ENCODE measurements at regions not wholly inside any gene's neighbourhood (a gene's known extent, or its start where the extent isn't known, plus 50 kb on each side); places are given as distances from the start of the nearest gene placed in this dataset.

DNA sequence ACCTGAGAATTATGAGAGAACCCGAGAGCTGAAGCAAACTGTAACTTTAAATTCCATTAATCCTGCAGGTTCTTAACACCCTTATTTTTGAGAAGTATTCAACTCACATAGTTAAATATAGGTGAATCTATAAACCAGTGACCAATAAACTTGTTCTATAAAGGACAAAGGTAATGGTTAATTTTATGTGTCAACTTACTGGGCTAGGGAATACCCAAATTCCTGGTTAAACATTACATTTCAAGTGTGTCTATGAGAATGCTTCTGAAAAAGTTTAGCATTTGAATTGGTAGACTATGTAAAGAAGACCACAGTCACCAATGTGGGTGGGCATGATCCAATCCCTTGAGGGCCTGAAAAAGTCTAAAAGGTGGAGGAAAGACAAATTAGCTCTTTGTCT lies 99.1 kb downstream of the KCNJ2 start:
- no peak for DNase-seq
- no peaks in the 10 kb centered on the region for H3K4me1 ChIP-seq (ENCODE audit: insufficient read depth, low read length)
- Mint-ChIP-seq H3K36me3 (no peaks in the 10 kb centered on the region), H3K4me1 (no peaks in the 10 kb centered on the region), H3K4me3 (no peak overlapping the region), H3K27me3 (no peaks in the 10 kb centered on the region), H3K9me3 (peaks cover 0 to 4% (median 0%) of the 10 kb centered on the region in 5 donors), H3K27ac (no peak overlapping the region)
- ChIA-PET POLR2A (no interaction called here), CTCF (interaction anchor here (1.5 kb wide), 1 partner anchor 11 kb away, joined by 3 read pairs; no protein-coding TSS in a partner anchor)
- no peaks in the 10 kb centered on the region for H3K27me3 ChIP-seq (ENCODE audit: insufficient read depth, low read length, poor library complexity, severe bottlenecking)
- no peaks in the 10 kb centered on the region for H3K36me3 ChIP-seq (ENCODE audit: insufficient read depth, low read length)
- H3K27ac ChIP-seq (ENCODE audit: low read depth, low read length) = no peak overlapping the region
- no peak overlapping the region for H3K4me3 ChIP-seq (ENCODE audit: low read length)
- no peaks in the 10 kb centered on the region for H3K9me3 ChIP-seq (ENCODE audit: low read length)

GRCh38 chr17:70270554-70270953 lies 101.2 kb downstream of the KCNJ2 start:
- DNase-seq = no peak
- Histone ChIP-seq H3K36me3 (ENCODE audit: insufficient read depth, low read length) (no peaks in the 10 kb centered on the region), H3K27ac (ENCODE audit: low read depth, low read length) (no peak overlapping the region), H3K27me3 (ENCODE audit: insufficient read depth, low read length, poor library complexity, severe bottlenecking) (no peaks in the 10 kb centered on the region), H3K4me3 (ENCODE audit: low read length) (no peak overlapping the region), H3K4me1 (ENCODE audit: insufficient read depth, low read length) (no peaks in the 10 kb centered on the region), H3K9me3 (ENCODE audit: low read length) (no peaks in the 10 kb centered on the region)
- H3K27ac Mint-ChIP-seq = no peak overlapping the region
- no peaks in the 10 kb centered on the region for H3K27me3 Mint-ChIP-seq
- no peak overlapping the region for H3K4me3 Mint-ChIP-seq
- no peaks in the 10 kb centered on the region for H3K4me1 Mint-ChIP-seq
- ChIA-PET POLR2A (no interaction called here), CTCF (no interaction called here)
- H3K36me3 Mint-ChIP-seq = no peaks in the 10 kb centered on the region
- peaks cover 0 to 7% (median 0%) of the 10 kb centered on the region in 5 donors for H3K9me3 Mint-ChIP-seq

- ChIA-PET CTCF (no interaction called here), POLR2A (no interaction called here)
- Histone ChIP-seq H3K27me3 (ENCODE audit: insufficient read depth, low read length, poor library complexity, severe bottlenecking) (no peaks in the 10 kb centered on the region), H3K9me3 (ENCODE audit: low read length) (no peaks in the 10 kb centered on the region), H3K36me3 (ENCODE audit: insufficient read depth, low read length) (no peaks in the 10 kb centered on the region), H3K4me1 (ENCODE audit: insufficient read depth, low read length) (no peaks in the 10 kb centered on the region), H3K27ac (ENCODE audit: low read depth, low read length) (no peak overlapping the region), H3K4me3 (ENCODE audit: low read length) (no peak overlapping the region)
- no peaks in the 10 kb centered on the region for H3K4me1 Mint-ChIP-seq
- no peak for DNase-seq
- H3K27me3 Mint-ChIP-seq = no peaks in the 10 kb centered on the region
- peaks cover 0 to 9% (median 0%) of the 10 kb centered on the region in 5 donors for H3K9me3 Mint-ChIP-seq
- no peaks in the 10 kb centered on the region for H3K36me3 Mint-ChIP-seq
- H3K27ac Mint-ChIP-seq = no peak overlapping the region
- H3K4me3 Mint-ChIP-seq = no peak overlapping the region
Measured at GRCh38 chr17:70271200-70271599, 101.9 kb downstream of the KCNJ2 start.

DNA sequence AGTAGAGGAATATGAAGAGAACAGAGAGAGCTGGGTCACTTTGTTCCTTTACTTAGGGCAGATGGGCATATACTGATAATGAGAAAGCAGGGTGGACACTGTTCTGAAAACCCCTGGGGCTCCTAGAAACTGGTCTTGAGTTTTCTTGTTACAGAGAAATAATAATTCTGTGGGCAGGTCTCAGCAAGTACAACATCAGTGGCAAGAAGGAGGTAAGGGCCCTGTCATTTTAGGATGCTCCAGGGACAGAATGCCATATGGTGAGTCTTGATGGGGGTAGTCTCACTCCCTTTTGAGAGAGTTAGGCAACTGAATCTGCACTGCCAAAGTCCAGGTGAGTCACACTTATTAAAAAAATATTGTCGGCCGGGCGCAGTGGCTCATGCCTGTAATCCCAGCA lies 102.3 kb downstream of the KCNJ2 start:
- Mint-ChIP-seq H3K36me3 (no peaks in the 10 kb centered on the region), H3K4me3 (no peak overlapping the region), H3K27me3 (no peaks in the 10 kb centered on the region), H3K4me1 (no peaks in the 10 kb centered on the region), H3K9me3 (peaks cover 0 to 9% (median 0%) of the 10 kb centered on the region in 5 donors), H3K27ac (no peak overlapping the region)
- no peaks in the 10 kb centered on the region for H3K4me1 ChIP-seq (ENCODE audit: insufficient read depth, low read length)
- DNase-seq = no peak
- CTCF ChIA-PET = no interaction called here
- POLR2A ChIA-PET = no interaction called here
- H3K4me3 ChIP-seq (ENCODE audit: low read length) = no peak overlapping the region
- no peaks in the 10 kb centered on the region for H3K9me3 ChIP-seq (ENCODE audit: low read length)
- no peaks in the 10 kb centered on the region for H3K36me3 ChIP-seq (ENCODE audit: insufficient read depth, low read length)
- H3K27ac ChIP-seq (ENCODE audit: low read depth, low read length) = no peak overlapping the region
- H3K27me3 ChIP-seq (ENCODE audit: insufficient read depth, low read length, poor library complexity, severe bottlenecking) = no peaks in the 10 kb centered on the region

GRCh38 chr17:70274255-70274654 lies 104.9 kb downstream of the KCNJ2 start:
- H3K4me1 Mint-ChIP-seq = no peaks in the 10 kb centered on the region
- POLR2A ChIA-PET = no interaction called here

DNA sequence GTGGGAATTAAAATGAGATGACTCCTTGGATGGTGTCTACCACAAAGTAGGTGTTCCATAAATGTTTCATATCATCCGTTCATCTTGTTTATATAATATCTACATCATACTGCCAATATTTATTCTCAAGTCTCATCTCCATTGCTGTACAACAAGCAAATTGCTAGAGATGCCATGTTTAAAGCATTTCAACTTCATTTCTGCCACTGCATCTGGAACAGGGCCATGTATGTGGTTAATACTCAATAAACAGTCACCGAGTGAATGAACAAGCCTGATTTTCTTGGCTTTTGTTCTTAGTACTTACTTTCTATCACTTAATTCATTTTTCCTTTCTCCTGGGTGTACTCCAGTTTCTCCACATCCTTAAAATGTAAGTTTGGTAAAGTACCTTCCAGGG lies 107.6 kb downstream of the KCNJ2 start:
- H3K36me3 Mint-ChIP-seq = no peaks in the 10 kb centered on the region
- CTCF ChIA-PET = no interaction called here

More at GRCh38 chr17:70274255-70274654, 104.9 kb downstream of the KCNJ2 start:
- Mint-ChIP-seq H3K36me3 (no peaks in the 10 kb centered on the region), H3K9me3 (peaks cover 0 to 6% (median 0%) of the 10 kb centered on the region in 5 donors), H3K27ac (no peak overlapping the region), H3K4me3 (no peak overlapping the region), H3K27me3 (no peaks in the 10 kb centered on the region)
- no peak for DNase-seq
- Histone ChIP-seq H3K27ac (ENCODE audit: low read depth, low read length) (no peak overlapping the region), H3K4me1 (ENCODE audit: insufficient read depth, low read length) (no peaks in the 10 kb centered on the region), H3K36me3 (ENCODE audit: insufficient read depth, low read length) (no peaks in the 10 kb centered on the region), H3K27me3 (ENCODE audit: insufficient read depth, low read length, poor library complexity, severe bottlenecking) (no peaks in the 10 kb centered on the region), H3K9me3 (ENCODE audit: low read length) (no peaks in the 10 kb centered on the region), H3K4me3 (ENCODE audit: low read length) (no peak overlapping the region)
- CTCF ChIA-PET = no interaction called here

DNA sequence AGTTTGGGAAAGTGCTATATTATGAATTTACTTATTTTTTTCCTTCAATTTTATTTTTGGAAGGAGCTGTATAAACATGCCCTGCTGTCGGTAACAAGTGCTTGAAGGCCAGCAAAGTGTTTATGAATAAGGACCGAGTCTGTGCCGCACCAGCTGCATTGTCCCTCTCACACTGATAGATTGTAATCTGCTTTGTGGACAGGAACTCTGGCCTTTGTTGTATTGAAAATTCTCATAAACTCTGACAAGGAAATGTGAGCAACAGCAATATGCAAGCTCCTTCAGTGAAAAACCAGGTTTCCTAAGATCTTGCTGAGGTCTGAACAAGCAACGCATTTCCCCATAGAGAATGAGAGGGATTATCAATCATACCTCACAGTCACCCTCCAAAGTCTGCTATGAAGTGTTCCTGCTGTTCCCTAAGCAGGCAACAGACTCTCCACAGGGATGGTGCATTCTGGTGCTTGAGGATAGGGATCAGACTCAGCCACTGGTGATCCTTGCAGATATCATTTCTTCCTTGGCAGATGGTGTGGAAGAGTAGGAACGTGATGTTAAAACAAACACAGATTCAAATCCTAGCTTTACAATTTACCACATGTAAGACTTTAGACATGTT lies 109.6 kb downstream of the KCNJ2 start:
- Histone ChIP-seq H3K4me1 (ENCODE audit: insufficient read depth, low read length) (no peaks in the 10 kb centered on the region), H3K27ac (ENCODE audit: low read depth, low read length) (no peak overlapping the region), H3K4me3 (ENCODE audit: low read length) (no peak overlapping the region), H3K36me3 (ENCODE audit: insufficient read depth, low read length) (no peaks in the 10 kb centered on the region), H3K27me3 (ENCODE audit: insufficient read depth, low read length, poor library complexity, severe bottlenecking) (no peaks in the 10 kb centered on the region), H3K9me3 (ENCODE audit: low read length) (no peaks in the 10 kb centered on the region)
- no peak overlapping the region for H3K4me3 Mint-ChIP-seq
- no peaks in the 10 kb centered on the region for H3K27me3 Mint-ChIP-seq
- no peak for DNase-seq
- ChIA-PET POLR2A (no interaction called here), CTCF (interaction anchor here (1.6 kb wide), 1 partner anchor 10 kb away, joined by 3 read pairs; no protein-coding TSS in a partner anchor)
- no peaks in the 10 kb centered on the region for H3K4me1 Mint-ChIP-seq
- peaks cover 0 to 5% (median 0%) of the 10 kb centered on the region in 5 donors for H3K9me3 Mint-ChIP-seq
- H3K27ac Mint-ChIP-seq = no peak overlapping the region
- no peaks in the 10 kb centered on the region for H3K36me3 Mint-ChIP-seq

More for the DNA sequence above, 107.6 kb downstream of the KCNJ2 start:
- Histone ChIP-seq H3K4me1 (ENCODE audit: insufficient read depth, low read length) (no peaks in the 10 kb centered on the region), H3K36me3 (ENCODE audit: insufficient read depth, low read length) (no peaks in the 10 kb centered on the region), H3K4me3 (ENCODE audit: low read length) (no peak overlapping the region), H3K27me3 (ENCODE audit: insufficient read depth, low read length, poor library complexity, severe bottlenecking) (no peaks in the 10 kb centered on the region), H3K27ac (ENCODE audit: low read depth, low read length) (no peak overlapping the region), H3K9me3 (ENCODE audit: low read length) (no peaks in the 10 kb centered on the region)
- no peak overlapping the region for H3K4me3 Mint-ChIP-seq
- no peak overlapping the region for H3K27ac Mint-ChIP-seq
- POLR2A ChIA-PET = no interaction called here
- H3K9me3 Mint-ChIP-seq = peaks cover 0 to 5% (median 0%) of the 10 kb centered on the region in 5 donors
- no peaks in the 10 kb centered on the region for H3K27me3 Mint-ChIP-seq
- DNase-seq = no peak
- no peaks in the 10 kb centered on the region for H3K4me1 Mint-ChIP-seq

DNA sequence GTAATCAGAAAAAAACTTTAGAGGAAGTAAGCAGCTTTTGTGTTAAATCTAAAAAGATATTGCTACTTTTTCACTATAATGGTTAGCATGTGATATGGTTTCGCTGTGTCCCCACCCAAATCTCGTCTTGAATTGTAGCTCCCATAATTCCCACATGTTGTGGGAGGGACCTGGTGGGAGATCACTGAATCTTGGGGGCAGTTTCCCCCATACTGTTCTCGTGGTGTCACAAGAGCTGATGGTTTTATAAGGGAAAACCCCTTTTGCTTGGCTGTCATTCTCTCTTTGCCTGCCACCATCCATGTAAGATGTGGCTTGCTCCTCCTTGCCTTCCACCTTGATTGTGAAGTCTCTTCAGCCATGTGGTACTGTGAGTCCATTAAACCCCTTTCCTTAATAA lies 117.1 kb downstream of the KCNJ2 start:
- Mint-ChIP-seq H3K36me3 (no peaks in the 10 kb centered on the region), H3K27me3 (no peaks in the 10 kb centered on the region), H3K4me1 (no peaks in the 10 kb centered on the region), H3K27ac (no peak overlapping the region), H3K9me3 (peaks cover 0 to 2% (median 0%) of the 10 kb centered on the region in 5 donors), H3K4me3 (no peak overlapping the region)
- H3K4me3 ChIP-seq (ENCODE audit: low read length) = no peak overlapping the region
- no peak for DNase-seq
- ChIA-PET CTCF (no interaction called here), POLR2A (no interaction called here)
- H3K27me3 ChIP-seq (ENCODE audit: insufficient read depth, low read length, poor library complexity, severe bottlenecking) = no peaks in the 10 kb centered on the region
- no peaks in the 10 kb centered on the region for H3K9me3 ChIP-seq (ENCODE audit: low read length)
- no peak overlapping the region for H3K27ac ChIP-seq (ENCODE audit: low read depth, low read length)
- H3K4me1 ChIP-seq (ENCODE audit: insufficient read depth, low read length) = no peaks in the 10 kb centered on the region
- no peaks in the 10 kb centered on the region for H3K36me3 ChIP-seq (ENCODE audit: insufficient read depth, low read length)

Measured in CD8-positive, alpha-beta memory T cell (primary cell).